HCT116 (cell line): ENCODE measurements at regions not wholly inside any gene's neighbourhood (a gene's known extent, or its start where the extent isn't known, plus 50 kb on each side); places are given as distances from the start of the nearest gene placed in this dataset.

ENCODE experiments used
- ATAC-seq: fragments of 200-7000 bp; cut with Tn5 transposase; 2 replicates; pipeline ENCODE4 v1.9.1; 2020; ENCODE audit warnings: mild to moderate bottlenecking, moderate library complexity
- BruUV-seq: library from RNA; stranded (reverse); fragments of 400-500 nt; replicated peaks from 2 replicates; lab custom pipeline; 2021; lab: Mats Ljungman, UMichigan
- CTCF ChIA-PET: fragments of 300-600 bp; sonication (Branson Sonifier 250); formaldehyde crosslinking; loops from one replicate; lab custom pipeline; 2021; ENCODE audit warnings: antibody characterized with exemption; lab: Charles Lee
- POLR2A ChIA-PET: fragments of 300-600, 350-600 bp; sonication (Branson Sonifier 250); formaldehyde crosslinking; loops from one replicate; lab custom pipeline; 2021; ENCODE audit warnings: antibody characterized with exemption; lab: Charles Lee
- RAD21 ChIA-PET, 2 experiments: fragments of 300-600 bp; sonication (Branson Sonifier 250); formaldehyde crosslinking; loops; one replicate each; lab custom pipeline; 2023; ENCODE audit warnings: low total read pairs in 2 of 2; ENCODE audit not compliant: uncharacterized antibody in 2 of 2, unreplicated experiment in 2 of 2, low non-redundant PET in 1 of 2; lab: Charles Lee
- DNase-seq: peaks from one replicate; pipeline ENCODE4 v3.0.0-alpha.2; 2010; ENCODE audit warnings: low read depth, low spot score
- H2AFZ ChIP-seq: fragments of 200-600 bp; shearing (Covaris generic), sonication (generic); 2 replicates; pipeline ENCODE4 v1.6.1; 2017; ENCODE audit warnings: low read depth, mixed run types, mixed read lengths, antibody characterized with exemption, low read length; ENCODE audit not compliant: poor library complexity, severe bottlenecking
- H3K27ac ChIP-seq: 2 replicates; pipeline ENCODE4 v1.5.1; 2012; ENCODE audit warnings: low read depth, low read length
- H3K27me3 ChIP-seq: fragments of 200-600 bp; sonication (generic); 2 replicates; pipeline ENCODE4 v1.6.1; 2016; ENCODE audit warnings: mixed run types, low read length, mixed read lengths; ENCODE audit not compliant: insufficient read depth
- H3K36me3 ChIP-seq, 2 experiments: fragments of 200-500 bp in 1 of 2; fragments of 200-600 bp in 1 of 2; sonication (Bioruptor generic) in 1 of 2; sonication (generic) in 1 of 2; 2 replicates each; pipeline versions ENCODE4 v1.5.1 to v1.6.1; 2014 to 2016; ENCODE audit warnings: low read length in 2 of 2, inconsistent platforms in 1 of 2, mixed read lengths in 1 of 2, mixed run types in 1 of 2; ENCODE audit not compliant: insufficient read depth in 2 of 2, control insufficient read depth in 1 of 2
- H3K4me1 ChIP-seq, 2 experiments: fragments of 200-600 bp in 1 of 2; sonication (generic) in 1 of 2; 2 replicates each; pipeline versions ENCODE4 v1.5.1 to v1.6.1; 2012 to 2017; ENCODE audit warnings: low read length in 2 of 2, inconsistent platforms in 1 of 2, mild to moderate bottlenecking in 1 of 2, mixed read lengths in 1 of 2, mixed run types in 1 of 2, moderate library complexity in 1 of 2; ENCODE audit not compliant: insufficient read depth in 2 of 2, control insufficient read depth in 1 of 2
- H3K4me2 ChIP-seq: fragments of 200-600 bp; sonication (generic); 2 replicates; pipeline ENCODE4 v1.6.1; 2017; ENCODE audit warnings: mixed run types, low read length, mixed read lengths
- H3K4me3 ChIP-seq, 2 experiments: fragments of 200-600 bp in 1 of 2; sonication (generic) in 1 of 2; replicated peaks in 1 of 2; 2 replicates each; pipeline ENCODE4 v1.5.1; 2011 to 2016; ENCODE audit warnings: low read length in 2 of 2, control low read depth in 1 of 2, low read depth in 1 of 2, mild to moderate bottlenecking in 1 of 2, mixed read lengths in 1 of 2, mixed run types in 1 of 2
- H3K79me2 ChIP-seq: fragments of 200-600 bp; sonication (generic); 2 replicates; pipeline ENCODE4 v1.6.1; 2017; ENCODE audit warnings: mild to moderate bottlenecking, mixed run types, low read length, moderate library complexity, mixed read lengths; ENCODE audit not compliant: insufficient read depth
- H3K9ac ChIP-seq: fragments of 200-600 bp; sonication (generic); 2 replicates; pipeline ENCODE4 v1.6.1; 2016; ENCODE audit warnings: low read length, mixed read lengths
- H3K9me2 ChIP-seq: fragments of 200-600 bp; sonication (generic), shearing (Covaris generic); 2 replicates; pipeline ENCODE4 v1.6.1; 2017; ENCODE audit warnings: mixed run types, mild to moderate bottlenecking, moderate library complexity; ENCODE audit not compliant: insufficient read depth
- H3K9me3 ChIP-seq, 2 experiments: fragments of 200-500 bp in 1 of 2; fragments of 200-600 bp in 1 of 2; sonication (Bioruptor generic) in 1 of 2; sonication (generic) in 1 of 2; 2 replicates each; pipeline ENCODE4 v1.6.1; 2014 to 2017; ENCODE audit warnings: low read length in 2 of 2, mixed read lengths in 2 of 2, inconsistent platforms in 1 of 2, low read depth in 1 of 2, mild to moderate bottlenecking in 1 of 2, mixed run types in 1 of 2, moderate library complexity in 1 of 2; ENCODE audit not compliant: control insufficient read depth in 1 of 2, insufficient read depth in 1 of 2
- H4K20me1 ChIP-seq: fragments of 200-600 bp; sonication (generic), shearing (Covaris generic); 2 replicates; pipeline ENCODE4 v1.6.1; 2017; ENCODE audit warnings: mixed run types, mild to moderate bottlenecking, moderate library complexity; ENCODE audit not compliant: insufficient read depth
- CEBPB ChIP-seq: IDR thresholded peaks from 2 replicates; pipeline ENCODE4 v1.6.1; 2012; ENCODE audit warnings: low read depth
- EGR1 ChIP-seq: IDR thresholded peaks from 2 replicates; pipeline ENCODE4 v1.6.1; 2012; ENCODE audit warnings: low read depth
- ELF1 ChIP-seq: IDR thresholded peaks from 2 replicates; pipeline ENCODE4 v1.6.1; 2012; ENCODE audit warnings: low read depth, borderline replicate concordance
- EZH2 ChIP-seq: fragments of 200-600 bp; sonication (generic); IDR thresholded peaks from 2 replicates; pipeline ENCODE4 v1.6.1; 2017; ENCODE audit warnings: antibody characterized with exemption, mixed run types
- EZH2phosphoT487 ChIP-seq: fragments of 200-600 bp; IDR thresholded peaks from 2 replicates; pipeline ENCODE4 v1.6.1; 2018; ENCODE audit warnings: antibody characterized with exemption, borderline replicate concordance
- FOSL1 ChIP-seq: IDR thresholded peaks from 2 replicates; pipeline ENCODE4 v1.6.1; 2012; ENCODE audit warnings: low read depth
- JUND ChIP-seq: IDR thresholded peaks from 2 replicates; pipeline ENCODE4 v1.6.1; 2012
- POLR2AphosphoS5 ChIP-seq: IDR thresholded peaks from 2 replicates; pipeline ENCODE4 v1.6.1; 2011; ENCODE audit warnings: mild to moderate bottlenecking, low read depth, low read length, moderate library complexity
- SIN3A ChIP-seq: IDR thresholded peaks from 2 replicates; pipeline ENCODE4 v1.6.1; 2012; ENCODE audit warnings: low read depth
- SP1 ChIP-seq: IDR thresholded peaks from 2 replicates; pipeline ENCODE4 v1.6.1; 2012; ENCODE audit warnings: low read depth
- TCF7L2 ChIP-seq: IDR thresholded peaks from 2 replicates; pipeline ENCODE4 v1.7.0; 2011; ENCODE audit warnings: borderline replicate concordance, inconsistent platforms; ENCODE audit not compliant: insufficient read depth, insufficient read length; ENCODE audit errors: extremely low read depth
- YY1 ChIP-seq: IDR thresholded peaks from 2 replicates; pipeline ENCODE4 v1.6.1; 2011; ENCODE audit warnings: low read length, low read depth, moderate library complexity, mild to moderate bottlenecking; ENCODE audit not compliant: insufficient replicate concordance; ENCODE audit errors: extremely low read depth
- ZNF274 ChIP-seq: fragments of 200-500 bp; sonication (Bioruptor generic); IDR thresholded peaks from 2 replicates; pipeline ENCODE4 v1.6.1; 2014; ENCODE audit warnings: mild to moderate bottlenecking, low read depth, low read length, inconsistent platforms
- intact Hi-C: fragments of 100-400 bp; cut with micrococcal nuclease; formaldehyde crosslinking; loops from 2 replicates; pipeline ENCODE4 v1.10.0; 2022
- TF ChIP-seq, protein P1 (sequence below): IDR thresholded peaks from 2 replicates; pipeline ENCODE4 v1.6.1; 2012; ENCODE audit warnings: low read depth
- TF ChIP-seq, protein P2 (sequence below), 3 experiments: fragments of 200-600 bp in 1 of 3; sonication (generic) in 1 of 3; IDR thresholded peaks in 2 of 3; conservative IDR thresholded peaks in 1 of 3; 2 replicates each; pipeline ENCODE4 v1.5.1; 2012 to 2017; ENCODE audit warnings: low read depth in 2 of 3, low read length in 2 of 3, antibody characterized with exemption in 1 of 3, borderline replicate concordance in 1 of 3, control low read depth in 1 of 3, mild to moderate bottlenecking in 1 of 3, mixed read lengths in 1 of 3, mixed run types in 1 of 3, moderate library complexity in 1 of 3; ENCODE audit not compliant: insufficient read depth in 1 of 3
- TF ChIP-seq, protein P3 (sequence below): IDR thresholded peaks from 2 replicates; pipeline ENCODE4 v1.6.1; 2012
- TF ChIP-seq, protein P4 (sequence below): IDR thresholded peaks from 2 replicates; pipeline ENCODE4 v1.6.1; 2011; ENCODE audit warnings: mild to moderate bottlenecking, low read length, moderate library complexity; ENCODE audit not compliant: insufficient replicate concordance; ENCODE audit errors: extremely low read depth
- TF ChIP-seq, protein P5 (sequence below): IDR thresholded peaks from 2 replicates; pipeline ENCODE4 v1.6.1; 2012

DNA sequence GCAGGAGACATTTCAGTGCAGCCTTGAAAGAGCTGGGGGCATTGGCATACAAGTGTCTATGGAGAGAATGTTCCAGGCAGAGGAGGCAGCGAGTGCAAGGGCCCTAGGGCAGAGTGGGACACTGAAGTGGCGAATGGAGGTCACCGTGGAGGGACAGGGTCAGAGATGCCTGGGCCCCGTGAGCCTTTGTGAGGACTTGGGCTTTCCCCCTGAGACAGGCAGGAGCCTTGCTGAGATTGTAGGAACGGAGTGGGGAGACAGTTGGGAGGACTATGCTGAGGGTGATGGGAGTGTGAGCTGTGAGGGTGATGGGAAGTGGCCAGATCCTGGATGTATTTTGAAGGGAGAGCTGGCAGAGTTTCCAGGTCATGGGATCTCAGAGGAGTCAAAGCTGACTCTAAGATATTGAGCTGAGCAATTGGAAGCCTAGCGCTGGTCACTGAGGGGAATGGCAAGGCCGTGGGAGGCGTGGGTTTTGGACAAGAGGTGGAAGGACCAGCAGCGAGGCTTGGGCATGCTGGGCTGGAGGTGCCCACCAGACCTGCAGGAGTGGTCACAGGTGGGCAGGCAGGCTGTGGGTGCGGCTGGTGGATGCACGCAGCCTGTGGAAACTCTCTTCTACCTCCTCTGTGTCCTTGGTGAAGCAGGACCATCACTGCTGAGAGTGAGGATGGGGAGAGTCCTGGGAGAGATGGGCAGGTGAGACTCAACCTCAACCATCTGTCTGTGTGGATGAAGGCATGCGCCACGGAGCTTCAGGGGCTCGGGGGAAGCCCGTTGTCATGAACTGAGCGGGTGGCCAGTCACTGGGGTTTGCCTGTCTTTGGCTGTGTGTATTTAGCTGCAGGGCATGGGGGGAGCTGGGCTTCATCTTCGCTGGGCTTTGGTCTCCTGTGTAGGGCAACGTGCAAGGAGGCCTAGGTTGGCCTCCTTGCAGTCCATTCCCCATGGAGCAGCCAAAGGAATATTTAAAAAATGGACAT, 241.2 kb upstream of the HS6ST1 start:
- Histone ChIP-seq H3K27me3 (no peaks in the 10 kb centered on the region), H4K20me1 (no peaks in the 10 kb centered on the region), H3K4me2 (no peak overlapping the region), H3K27ac (no peak overlapping the region), H3K4me1 (no peaks in the 10 kb centered on the region), H3K4me3 (no peak overlapping the region), H2AFZ (no peak overlapping the region), H3K79me2 (no peaks in the 10 kb centered on the region), H3K9me2 (no peaks in the 10 kb centered on the region), H3K36me3 (no peaks in the 10 kb centered on the region), H3K9ac (no peak overlapping the region), H3K9me3 (no peaks in the 10 kb centered on the region)
- no peak for DNase-seq
- BruUV-seq = no TSS peak
- no peak for TF ChIP-seq EZH2phosphoT487
- no peak for TF ChIP-seq TCF7L2
- TF ChIP-seq ELF1 = no peak
- TF ChIP-seq, protein P1, sequence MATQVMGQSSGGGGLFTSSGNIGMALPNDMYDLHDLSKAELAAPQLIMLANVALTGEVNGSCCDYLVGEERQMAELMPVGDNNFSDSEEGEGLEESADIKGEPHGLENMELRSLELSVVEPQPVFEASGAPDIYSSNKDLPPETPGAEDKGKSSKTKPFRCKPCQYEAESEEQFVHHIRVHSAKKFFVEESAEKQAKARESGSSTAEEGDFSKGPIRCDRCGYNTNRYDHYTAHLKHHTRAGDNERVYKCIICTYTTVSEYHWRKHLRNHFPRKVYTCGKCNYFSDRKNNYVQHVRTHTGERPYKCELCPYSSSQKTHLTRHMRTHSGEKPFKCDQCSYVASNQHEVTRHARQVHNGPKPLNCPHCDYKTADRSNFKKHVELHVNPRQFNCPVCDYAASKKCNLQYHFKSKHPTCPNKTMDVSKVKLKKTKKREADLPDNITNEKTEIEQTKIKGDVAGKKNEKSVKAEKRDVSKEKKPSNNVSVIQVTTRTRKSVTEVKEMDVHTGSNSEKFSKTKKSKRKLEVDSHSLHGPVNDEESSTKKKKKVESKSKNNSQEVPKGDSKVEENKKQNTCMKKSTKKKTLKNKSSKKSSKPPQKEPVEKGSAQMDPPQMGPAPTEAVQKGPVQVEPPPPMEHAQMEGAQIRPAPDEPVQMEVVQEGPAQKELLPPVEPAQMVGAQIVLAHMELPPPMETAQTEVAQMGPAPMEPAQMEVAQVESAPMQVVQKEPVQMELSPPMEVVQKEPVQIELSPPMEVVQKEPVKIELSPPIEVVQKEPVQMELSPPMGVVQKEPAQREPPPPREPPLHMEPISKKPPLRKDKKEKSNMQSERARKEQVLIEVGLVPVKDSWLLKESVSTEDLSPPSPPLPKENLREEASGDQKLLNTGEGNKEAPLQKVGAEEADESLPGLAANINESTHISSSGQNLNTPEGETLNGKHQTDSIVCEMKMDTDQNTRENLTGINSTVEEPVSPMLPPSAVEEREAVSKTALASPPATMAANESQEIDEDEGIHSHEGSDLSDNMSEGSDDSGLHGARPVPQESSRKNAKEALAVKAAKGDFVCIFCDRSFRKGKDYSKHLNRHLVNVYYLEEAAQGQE = no peak
- no peak for TF ChIP-seq SP1
- no peak for TF ChIP-seq YY1
- no peak for TF ChIP-seq EZH2
- TF ChIP-seq, protein P2, sequence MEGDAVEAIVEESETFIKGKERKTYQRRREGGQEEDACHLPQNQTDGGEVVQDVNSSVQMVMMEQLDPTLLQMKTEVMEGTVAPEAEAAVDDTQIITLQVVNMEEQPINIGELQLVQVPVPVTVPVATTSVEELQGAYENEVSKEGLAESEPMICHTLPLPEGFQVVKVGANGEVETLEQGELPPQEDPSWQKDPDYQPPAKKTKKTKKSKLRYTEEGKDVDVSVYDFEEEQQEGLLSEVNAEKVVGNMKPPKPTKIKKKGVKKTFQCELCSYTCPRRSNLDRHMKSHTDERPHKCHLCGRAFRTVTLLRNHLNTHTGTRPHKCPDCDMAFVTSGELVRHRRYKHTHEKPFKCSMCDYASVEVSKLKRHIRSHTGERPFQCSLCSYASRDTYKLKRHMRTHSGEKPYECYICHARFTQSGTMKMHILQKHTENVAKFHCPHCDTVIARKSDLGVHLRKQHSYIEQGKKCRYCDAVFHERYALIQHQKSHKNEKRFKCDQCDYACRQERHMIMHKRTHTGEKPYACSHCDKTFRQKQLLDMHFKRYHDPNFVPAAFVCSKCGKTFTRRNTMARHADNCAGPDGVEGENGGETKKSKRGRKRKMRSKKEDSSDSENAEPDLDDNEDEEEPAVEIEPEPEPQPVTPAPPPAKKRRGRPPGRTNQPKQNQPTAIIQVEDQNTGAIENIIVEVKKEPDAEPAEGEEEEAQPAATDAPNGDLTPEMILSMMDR (IDR thresholded peaks at IDR 0.05 in 2 of 3, conservative IDR thresholded peaks at IDR 0.05 in 1 of 3; ENCODE audit: borderline replicate concordance in 1 of 3, insufficient read depth in 1 of 3, low read depth in 2 of 3, low read length in 2 of 3) = no peak
- TF ChIP-seq, protein P3, sequence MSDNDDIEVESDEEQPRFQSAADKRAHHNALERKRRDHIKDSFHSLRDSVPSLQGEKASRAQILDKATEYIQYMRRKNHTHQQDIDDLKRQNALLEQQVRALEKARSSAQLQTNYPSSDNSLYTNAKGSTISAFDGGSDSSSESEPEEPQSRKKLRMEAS = no peak
- no peak for TF ChIP-seq EGR1
- TF ChIP-seq FOSL1 = no peak
- no peak for TF ChIP-seq CEBPB
- no peak for TF ChIP-seq JUND
- no peak for TF ChIP-seq ZNF274
- TF ChIP-seq, protein P4, sequence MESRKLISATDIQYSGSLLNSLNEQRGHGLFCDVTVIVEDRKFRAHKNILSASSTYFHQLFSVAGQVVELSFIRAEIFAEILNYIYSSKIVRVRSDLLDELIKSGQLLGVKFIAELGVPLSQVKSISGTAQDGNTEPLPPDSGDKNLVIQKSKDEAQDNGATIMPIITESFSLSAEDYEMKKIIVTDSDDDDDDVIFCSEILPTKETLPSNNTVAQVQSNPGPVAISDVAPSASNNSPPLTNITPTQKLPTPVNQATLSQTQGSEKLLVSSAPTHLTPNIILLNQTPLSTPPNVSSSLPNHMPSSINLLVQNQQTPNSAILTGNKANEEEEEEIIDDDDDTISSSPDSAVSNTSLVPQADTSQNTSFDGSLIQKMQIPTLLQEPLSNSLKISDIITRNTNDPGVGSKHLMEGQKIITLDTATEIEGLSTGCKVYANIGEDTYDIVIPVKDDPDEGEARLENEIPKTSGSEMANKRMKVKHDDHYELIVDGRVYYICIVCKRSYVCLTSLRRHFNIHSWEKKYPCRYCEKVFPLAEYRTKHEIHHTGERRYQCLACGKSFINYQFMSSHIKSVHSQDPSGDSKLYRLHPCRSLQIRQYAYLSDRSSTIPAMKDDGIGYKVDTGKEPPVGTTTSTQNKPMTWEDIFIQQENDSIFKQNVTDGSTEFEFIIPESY = no peak
- no peak for TF ChIP-seq SIN3A
- no peak for TF ChIP-seq POLR2AphosphoS5
- TF ChIP-seq, protein P5, sequence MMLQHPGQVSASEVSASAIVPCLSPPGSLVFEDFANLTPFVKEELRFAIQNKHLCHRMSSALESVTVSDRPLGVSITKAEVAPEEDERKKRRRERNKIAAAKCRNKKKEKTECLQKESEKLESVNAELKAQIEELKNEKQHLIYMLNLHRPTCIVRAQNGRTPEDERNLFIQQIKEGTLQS = no peak
- POLR2A ChIA-PET = no interaction called here
- RAD21 ChIA-PET = no interaction called here
- ATAC-seq = no peak
- CTCF ChIA-PET = no interaction called here
- intact Hi-C loops = no loop called here
